Colonic mucosa (tissue), 4 donors: ENCODE measurements at regions not wholly inside any gene's neighbourhood (a gene's known extent, or its start where the extent isn't known, plus 50 kb on each side); places are given as distances from the start of the nearest gene placed in this dataset.
A peak's percentile ranks its signal among the peaks of the same experiment; 100 is the strongest.
"Not testable (repeated sequence)": the region's sequence is repeated elsewhere in the genome, so short reads cannot be mapped to it uniquely, and the experiment has no call there.

Experiments
- DNase-seq: peaks from one replicate; pipeline ENCODE4 v3.0.0-alpha.2; 2020
- H3K27ac ChIP-seq: fragments of 200-600 bp; one replicate; pipeline ENCODE4 v1.8.0; 2021
- H3K27me3 ChIP-seq: fragments of 200-600 bp; one replicate; pipeline ENCODE4 v1.8.0; 2021
- H3K36me3 ChIP-seq: fragments of 200-600 bp; one replicate; pipeline ENCODE4 v1.8.0; 2021
- H3K4me1 ChIP-seq: fragments of 200-600 bp; one replicate; pipeline ENCODE4 v1.8.0; 2021; ENCODE audit warnings: mild to moderate bottlenecking
- H3K4me3 ChIP-seq: fragments of 200-600 bp; one replicate; pipeline ENCODE4 v1.8.0; 2021
- H3K9ac ChIP-seq, 2 donors: one replicate each; pipeline ENCODE4 v1.7.0; 2013; ENCODE audit warnings: control low read depth in 2 of 2, low read depth in 2 of 2, low read length in 2 of 2
- H3K9me3 ChIP-seq: fragments of 200-600 bp; one replicate; pipeline ENCODE4 v1.8.0; 2021
- intact Hi-C: fragments of 100-400 bp; cut with DNase I; formaldehyde crosslinking; loops from one replicate; pipeline ENCODE4 v1.14.1; 2022
- TF ChIP-seq, protein P1 (sequence below): fragments of 200-600 bp; IDR thresholded peaks from one replicate; pipeline ENCODE4 v1.8.0; 2022; ENCODE audit warnings: antibody characterized with exemption, mild to moderate bottlenecking
- donor health status: healthy.
- donor health status: DM: no; HTN: no; CAD: no.
- donor health status: DM: no; HTN: no; CAD: no.

DNA sequence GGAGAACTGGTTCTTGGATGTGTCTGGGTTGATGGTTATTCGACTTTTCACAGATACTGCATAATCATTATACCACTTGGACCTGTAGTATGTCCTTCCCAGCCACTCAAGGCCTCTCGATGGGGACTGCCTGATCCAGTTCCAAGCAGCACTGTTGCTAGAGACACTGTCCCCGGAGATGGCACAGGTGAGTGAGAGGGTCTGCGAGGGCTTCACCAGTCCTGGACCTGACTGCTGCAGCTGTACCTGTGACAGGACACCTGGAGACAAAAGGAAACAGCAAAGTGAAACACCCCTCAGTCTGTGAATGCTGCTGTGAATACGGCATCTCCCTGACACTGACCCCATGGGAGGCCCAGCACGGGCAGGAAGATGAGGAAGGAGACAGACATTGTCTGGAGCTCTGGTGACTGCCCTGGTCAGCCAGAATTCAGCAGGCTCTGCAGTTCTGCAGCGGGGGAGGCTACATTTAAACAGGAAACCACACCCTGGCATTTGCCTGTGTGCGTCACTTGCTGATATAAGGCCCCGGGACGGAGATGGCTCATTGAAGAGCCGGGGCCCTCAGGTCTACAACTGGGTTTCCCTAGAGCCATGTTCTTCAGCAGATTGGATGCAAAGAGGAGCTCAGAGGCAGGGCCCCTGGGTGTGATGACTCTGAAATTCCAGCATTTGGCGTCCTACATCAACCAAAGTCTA is 413.6 kb downstream of the TMEM121 start:
- H3K4me3 ChIP-seq, result no peak overlapping the region
- H3K27ac ChIP-seq, result no peak overlapping the region
- TF ChIP-seq, protein P1, sequence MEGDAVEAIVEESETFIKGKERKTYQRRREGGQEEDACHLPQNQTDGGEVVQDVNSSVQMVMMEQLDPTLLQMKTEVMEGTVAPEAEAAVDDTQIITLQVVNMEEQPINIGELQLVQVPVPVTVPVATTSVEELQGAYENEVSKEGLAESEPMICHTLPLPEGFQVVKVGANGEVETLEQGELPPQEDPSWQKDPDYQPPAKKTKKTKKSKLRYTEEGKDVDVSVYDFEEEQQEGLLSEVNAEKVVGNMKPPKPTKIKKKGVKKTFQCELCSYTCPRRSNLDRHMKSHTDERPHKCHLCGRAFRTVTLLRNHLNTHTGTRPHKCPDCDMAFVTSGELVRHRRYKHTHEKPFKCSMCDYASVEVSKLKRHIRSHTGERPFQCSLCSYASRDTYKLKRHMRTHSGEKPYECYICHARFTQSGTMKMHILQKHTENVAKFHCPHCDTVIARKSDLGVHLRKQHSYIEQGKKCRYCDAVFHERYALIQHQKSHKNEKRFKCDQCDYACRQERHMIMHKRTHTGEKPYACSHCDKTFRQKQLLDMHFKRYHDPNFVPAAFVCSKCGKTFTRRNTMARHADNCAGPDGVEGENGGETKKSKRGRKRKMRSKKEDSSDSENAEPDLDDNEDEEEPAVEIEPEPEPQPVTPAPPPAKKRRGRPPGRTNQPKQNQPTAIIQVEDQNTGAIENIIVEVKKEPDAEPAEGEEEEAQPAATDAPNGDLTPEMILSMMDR, result no peak
- DNase-seq, result peak; percentile 8
- intact Hi-C loops, result no loop called here
- no peaks in the 10 kb centered on the region for H3K27me3 ChIP-seq
- H3K9me3 ChIP-seq, result no peaks in the 10 kb centered on the region
- H3K9ac ChIP-seq, result no peak overlapping the region
- H3K36me3 ChIP-seq, result no peaks in the 10 kb centered on the region
- H3K4me1 ChIP-seq, result no peaks in the 10 kb centered on the region

DNA sequence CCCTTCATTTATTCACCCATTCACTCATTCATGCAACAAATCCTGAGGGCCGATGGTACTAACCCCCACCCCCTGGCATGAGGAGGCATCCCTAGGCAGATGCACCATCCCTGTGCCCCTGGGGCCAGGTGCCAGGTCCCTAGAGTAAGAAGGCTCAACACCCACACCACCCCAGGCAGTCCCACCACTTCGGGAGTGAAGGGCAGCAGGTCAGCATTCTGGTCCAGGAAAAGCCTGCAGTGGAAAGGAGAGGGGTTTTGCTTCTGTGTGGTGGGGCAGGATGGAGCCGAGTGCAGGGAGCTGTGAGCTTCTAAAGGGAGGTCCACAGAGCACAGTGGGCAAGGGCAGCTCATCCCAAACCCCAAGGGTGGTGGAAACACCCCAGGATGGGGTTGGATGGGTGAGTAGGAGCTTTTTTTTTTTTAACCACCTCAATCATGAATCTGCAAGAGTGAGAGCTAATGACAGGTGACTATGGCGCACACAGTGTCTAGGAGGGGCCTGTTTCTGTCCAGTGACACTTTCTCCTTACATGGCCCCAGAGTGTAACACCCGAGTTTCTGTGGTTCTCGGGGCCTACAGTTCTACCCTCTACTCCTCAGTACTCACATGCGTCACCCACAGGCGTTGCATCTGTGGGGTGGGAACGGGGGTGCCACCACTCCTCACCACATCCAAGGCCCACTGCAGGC is 414.3 kb downstream of the TMEM121 start:
- TF ChIP-seq, protein P1, result no peak
- intact Hi-C loops, result no loop called here
- no peak overlapping the region for H3K4me3 ChIP-seq
- no peaks in the 10 kb centered on the region for H3K9me3 ChIP-seq
- H3K9ac ChIP-seq, result no peak overlapping the region
- H3K27ac ChIP-seq, result no peak overlapping the region
- peak; percentile 5 for DNase-seq
- no peaks in the 10 kb centered on the region for H3K27me3 ChIP-seq
- no peaks in the 10 kb centered on the region for H3K36me3 ChIP-seq
- no peaks in the 10 kb centered on the region for H3K4me1 ChIP-seq

DNA sequence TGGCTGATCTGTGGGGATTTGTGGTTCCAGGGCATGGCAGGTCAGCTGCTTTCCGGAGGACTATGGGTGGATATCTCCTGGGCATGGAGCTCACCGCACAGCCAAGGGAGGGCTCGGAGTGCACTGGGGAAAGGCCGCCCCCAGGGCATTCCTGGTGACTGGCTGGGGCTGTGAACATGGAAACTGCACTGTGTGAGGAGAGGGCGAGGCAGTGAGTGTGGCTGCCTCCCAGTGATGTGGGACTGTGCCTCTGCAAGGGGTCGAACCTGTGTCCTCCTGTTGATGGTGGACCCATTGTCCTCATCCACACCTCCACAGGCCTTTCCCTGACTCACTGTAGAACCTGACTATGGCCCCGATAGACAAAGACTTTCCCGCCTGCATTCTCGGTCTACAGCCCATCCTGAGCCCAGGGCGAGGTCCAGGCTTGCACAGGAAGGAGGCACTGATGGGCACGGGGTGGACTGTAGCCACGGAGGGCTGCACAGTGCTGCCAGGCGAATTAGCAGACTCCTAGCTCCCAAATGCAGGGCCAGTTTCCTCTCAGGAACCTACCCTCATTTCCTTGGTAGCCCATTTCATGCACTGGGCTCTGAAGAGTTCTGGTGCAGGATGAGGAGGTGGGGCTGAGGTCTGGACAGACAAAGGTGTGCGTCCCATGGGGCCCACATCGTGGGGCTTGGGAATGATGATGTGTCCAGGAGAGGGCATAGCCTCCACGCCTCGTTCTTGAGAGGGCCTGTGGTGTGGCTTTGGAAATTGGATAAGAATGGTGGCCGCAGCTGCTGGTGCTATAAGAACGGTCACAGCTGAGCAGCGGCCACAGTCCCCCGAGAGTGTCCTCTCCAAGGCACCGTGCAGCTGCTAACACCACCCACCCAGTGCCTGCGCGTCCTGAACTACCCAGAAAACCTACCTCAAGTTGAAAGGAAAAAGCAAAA is 415.1 kb downstream of the TMEM121 start:
- no peak overlapping the region for H3K9ac ChIP-seq
- intact Hi-C loops, result no loop called here
- H3K9me3 ChIP-seq, result no peaks in the 10 kb centered on the region
- H3K27me3 ChIP-seq, result no peaks in the 10 kb centered on the region
- no peak overlapping the region for H3K27ac ChIP-seq
- TF ChIP-seq, protein P1, result no peak
- peak; percentile 15 for DNase-seq
- H3K4me3 ChIP-seq, result no peak overlapping the region
- no peaks in the 10 kb centered on the region for H3K36me3 ChIP-seq
- H3K4me1 ChIP-seq, result no peaks in the 10 kb centered on the region

DNA sequence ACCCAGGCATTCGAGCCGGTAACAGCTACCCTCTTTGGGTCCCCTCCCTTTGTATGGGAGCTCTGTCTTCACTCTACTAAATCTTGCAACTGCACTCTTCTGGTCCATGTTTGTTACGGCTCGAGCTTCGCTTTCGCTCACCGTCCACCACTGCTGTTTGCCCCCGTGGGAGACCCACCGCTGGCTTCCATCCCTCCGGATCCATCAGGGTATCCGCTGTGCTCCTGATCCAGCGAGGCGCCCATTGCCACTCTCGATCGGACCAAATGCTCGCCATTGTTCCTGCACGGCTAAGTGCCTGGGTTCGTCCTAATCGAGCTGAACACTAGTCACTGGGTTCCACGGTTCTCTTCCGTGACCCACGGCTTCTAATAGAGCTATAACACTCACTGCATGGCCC is 416.3 kb downstream of the TMEM121 start:
- H3K27me3 ChIP-seq, H3K4me1 ChIP-seq, H3K4me3 ChIP-seq, H3K9ac ChIP-seq, H3K9me3 ChIP-seq, H3K36me3 ChIP-seq, intact Hi-C loops, H3K27ac ChIP-seq: not testable (repeated sequence)
- DNase-seq, result peak; percentile 7

DNA sequence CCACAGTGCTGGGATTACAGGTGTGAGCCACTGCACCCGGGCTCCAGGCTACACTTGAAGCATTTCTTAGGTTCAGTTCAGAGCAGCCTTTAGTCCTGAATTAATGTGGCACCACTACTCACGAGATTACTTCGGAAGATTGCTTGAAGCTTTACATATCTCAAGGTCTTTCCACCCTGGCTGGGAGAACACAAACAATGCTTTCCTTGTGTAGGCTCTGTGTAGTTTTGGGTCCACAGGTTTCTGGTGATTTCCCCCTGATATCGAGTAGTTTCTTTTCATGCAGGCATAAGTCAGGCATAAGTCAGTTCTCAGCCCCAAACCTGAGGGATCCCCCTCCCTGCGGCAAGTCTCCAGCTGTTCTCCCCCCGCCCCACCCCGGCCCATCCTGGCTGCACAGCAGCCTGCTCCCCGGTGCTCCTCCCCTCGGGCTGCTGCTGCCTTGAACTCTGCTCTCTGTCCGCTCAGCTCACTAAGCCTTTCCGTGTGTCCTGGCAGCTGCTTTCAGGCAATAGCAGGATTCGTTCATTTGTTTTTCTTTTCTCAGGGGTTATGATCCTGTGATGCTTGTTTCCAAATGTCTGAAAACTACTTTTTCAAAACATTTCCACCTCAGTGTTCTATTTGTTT is 417.7 kb downstream of the TMEM121 start:
- no peak overlapping the region for H3K27ac ChIP-seq
- H3K27me3 ChIP-seq, result no peaks in the 10 kb centered on the region
- TF ChIP-seq, protein P1, result no peak
- intact Hi-C loops, result no loop called here
- no peak overlapping the region for H3K4me3 ChIP-seq
- no peak for DNase-seq
- no peaks in the 10 kb centered on the region for H3K9me3 ChIP-seq
- no peak overlapping the region for H3K9ac ChIP-seq
- no peaks in the 10 kb centered on the region for H3K36me3 ChIP-seq
- no peaks in the 10 kb centered on the region for H3K4me1 ChIP-seq
